ENCODE measurements at regions not wholly inside any gene's neighbourhood (a gene's known extent, or its start where the extent isn't known, plus 50 kb on each side); places are given as distances from the start of the nearest gene placed in this dataset.
"Not testable (repeated sequence)": the region's sequence is repeated elsewhere in the genome, so short reads cannot be mapped to it uniquely, and the experiment has no call there.

- DNase-seq (no peak), ATAC-seq (ENCODE audit: low FRiP score) (no peak)
- Histone ChIP-seq H3K36me3 (ENCODE audit: control insufficient read depth in 1 of 2, insufficient read depth in 2 of 2, low read length in 1 of 2) (no peaks in the 10 kb centered on the region), H3K9me3 (ENCODE audit: control insufficient read depth, low read length) (no peaks in the 10 kb centered on the region), H3K27me3 (ENCODE audit: control insufficient read depth in 1 of 2, insufficient read depth in 2 of 2, low read length in 1 of 2) (no peaks in the 10 kb centered on the region), H3K4me1 (ENCODE audit: control insufficient read depth in 1 of 2, insufficient read depth in 2 of 2, low read length in 2 of 2) (no peaks in the 10 kb centered on the region), H3K27ac (ENCODE audit: low read depth in 1 of 2, low read length in 2 of 2) (no peak overlapping the region), H3K4me3 (ENCODE audit: low read length in 2 of 2) (no peak overlapping the region)
- 84 to 90% methylated on average over 1 of the region's 1 CpG for WGBS, 2 donors
- intact Hi-C loops (cut with DNase I): no loop called here
Observed at GRCh38 chr12:88693837-88694445, 113.7 kb upstream of the KITLG start.

DNA sequence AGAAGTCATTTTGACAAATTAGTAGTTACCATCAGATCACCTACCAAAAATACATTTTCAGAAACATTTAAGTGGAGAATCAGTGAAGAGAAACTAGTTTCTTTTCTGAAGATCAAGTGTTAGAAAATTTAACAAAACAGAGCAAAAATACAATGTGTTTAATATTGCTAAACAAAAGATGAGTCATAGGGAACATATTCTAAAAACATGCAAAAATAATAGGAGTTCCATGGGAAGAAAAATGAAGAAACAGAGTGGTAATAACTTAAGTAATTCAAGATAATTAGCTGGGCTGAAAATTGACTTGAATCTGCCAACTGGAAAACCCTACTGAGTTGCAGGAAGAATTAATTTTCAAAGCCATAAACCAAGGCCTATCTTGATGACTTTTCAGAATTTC, 111.5 kb upstream of the KITLG start:
- Histone ChIP-seq H3K27me3 (ENCODE audit: control insufficient read depth in 1 of 2, insufficient read depth in 2 of 2, low read length in 1 of 2) (no peaks in the 10 kb centered on the region), H3K4me1 (ENCODE audit: control insufficient read depth in 1 of 2, insufficient read depth in 2 of 2, low read length in 2 of 2) (no peaks in the 10 kb centered on the region), H3K4me3 (ENCODE audit: low read length in 2 of 2) (no peak overlapping the region), H3K36me3 (ENCODE audit: control insufficient read depth in 1 of 2, insufficient read depth in 2 of 2, low read length in 1 of 2) (no peaks in the 10 kb centered on the region), H3K27ac (ENCODE audit: low read depth in 1 of 2, low read length in 2 of 2) (no peak overlapping the region), H3K9me3 (ENCODE audit: control insufficient read depth, low read length) (no peaks in the 10 kb centered on the region)
- intact Hi-C loops (cut with DNase I): no loop called here
- ATAC-seq (ENCODE audit: low FRiP score) (no peak), DNase-seq (no peak)

GRCh38 chr12:88684610-88685009, 104.3 kb upstream of the KITLG start:
- H3K27me3 ChIP-seq (ENCODE audit: control insufficient read depth in 1 of 2, insufficient read depth in 2 of 2, low read length in 1 of 2): no peaks in the 10 kb centered on the region
- no peaks in the 10 kb centered on the region for H3K4me1 ChIP-seq (ENCODE audit: control insufficient read depth in 1 of 2, insufficient read depth in 2 of 2, low read length in 2 of 2)
- H3K36me3 ChIP-seq (ENCODE audit: control insufficient read depth in 1 of 2, insufficient read depth in 2 of 2, low read length in 1 of 2): no peaks in the 10 kb centered on the region
- no peaks in the 10 kb centered on the region for H3K9me3 ChIP-seq (ENCODE audit: control insufficient read depth, low read length)
- 93 to 99% methylated on average over 2 of the region's 2 CpGs for WGBS, 2 donors
- no peak overlapping the region for H3K4me3 ChIP-seq (ENCODE audit: low read length in 2 of 2)
- ATAC-seq (ENCODE audit: low FRiP score): no peak
- no peak overlapping the region for H3K27ac ChIP-seq (ENCODE audit: low read depth in 1 of 2, low read length in 2 of 2)
- intact Hi-C loops (cut with DNase I): no loop called here
- no peak for DNase-seq

DNA sequence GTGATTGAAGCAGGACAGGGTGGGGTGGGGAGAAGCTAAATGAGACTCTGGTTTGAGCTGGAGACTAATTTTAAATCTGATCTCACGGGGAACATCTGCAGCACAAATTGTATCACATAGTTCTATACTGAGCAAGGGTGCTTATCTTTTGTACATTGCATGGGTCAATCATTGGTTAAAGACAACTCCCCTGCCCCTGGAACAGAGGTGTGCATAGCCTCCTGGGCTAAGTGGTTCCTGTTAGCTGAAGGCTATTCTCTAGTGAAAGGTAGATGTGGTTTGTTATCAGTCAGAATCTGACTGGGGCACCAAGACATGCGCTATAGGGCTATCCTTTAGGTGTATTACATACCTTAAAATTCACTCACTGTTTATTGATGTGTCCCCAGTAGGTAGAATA, 103.9 kb upstream of the KITLG start:
- no peak for DNase-seq
- Histone ChIP-seq H3K4me1 (ENCODE audit: control insufficient read depth in 1 of 2, insufficient read depth in 2 of 2, low read length in 2 of 2) (no peaks in the 10 kb centered on the region), H3K27me3 (ENCODE audit: control insufficient read depth in 1 of 2, insufficient read depth in 2 of 2, low read length in 1 of 2) (no peaks in the 10 kb centered on the region), H3K27ac (ENCODE audit: low read depth in 1 of 2, low read length in 2 of 2) (no peak overlapping the region), H3K36me3 (ENCODE audit: control insufficient read depth in 1 of 2, insufficient read depth in 2 of 2, low read length in 1 of 2) (no peaks in the 10 kb centered on the region), H3K4me3 (ENCODE audit: low read length in 2 of 2) (no peak overlapping the region), H3K9me3 (ENCODE audit: control insufficient read depth, low read length) (no peaks in the 10 kb centered on the region)
- intact Hi-C loops (cut with DNase I): no loop called here
- 92 to 97% methylated on average over 2 of the region's 2 CpGs for WGBS, 2 donors
- no peak for ATAC-seq (ENCODE audit: low FRiP score)

GRCh38 chr12:88683628-88684027, 103.4 kb upstream of the KITLG start:
- 88 to 92% methylated on average over 1 of the region's 1 CpG for WGBS, 2 donors
- H3K27ac ChIP-seq (ENCODE audit: low read depth in 1 of 2, low read length in 2 of 2): no peak overlapping the region

GRCh38 chr12:88681271-88681670, 101.0 kb upstream of the KITLG start:
- Histone ChIP-seq H3K9me3 (ENCODE audit: control insufficient read depth, low read length) (no peaks in the 10 kb centered on the region), H3K4me3 (ENCODE audit: low read length in 2 of 2) (no peak overlapping the region), H3K36me3 (ENCODE audit: control insufficient read depth in 1 of 2, insufficient read depth in 2 of 2, low read length in 1 of 2) (no peaks in the 10 kb centered on the region), H3K27ac (ENCODE audit: low read depth in 1 of 2, low read length in 2 of 2) (no peak overlapping the region), H3K4me1 (ENCODE audit: control insufficient read depth in 1 of 2, insufficient read depth in 2 of 2, low read length in 2 of 2) (no peaks in the 10 kb centered on the region), H3K27me3 (ENCODE audit: control insufficient read depth in 1 of 2, insufficient read depth in 2 of 2, low read length in 1 of 2) (no peaks in the 10 kb centered on the region)
- 100% methylated on average over 1 of the region's 1 CpG for WGBS, 2 donors
- ATAC-seq (ENCODE audit: low FRiP score) (no peak), DNase-seq (no peak)
- intact Hi-C loops (cut with DNase I): no loop called here

More at GRCh38 chr12:88683628-88684027, 103.4 kb upstream of the KITLG start:
- Histone ChIP-seq H3K4me1 (ENCODE audit: control insufficient read depth in 1 of 2, insufficient read depth in 2 of 2, low read length in 2 of 2) (no peaks in the 10 kb centered on the region), H3K4me3 (ENCODE audit: low read length in 2 of 2) (no peak overlapping the region), H3K27me3 (ENCODE audit: control insufficient read depth in 1 of 2, insufficient read depth in 2 of 2, low read length in 1 of 2) (no peaks in the 10 kb centered on the region), H3K36me3 (ENCODE audit: control insufficient read depth in 1 of 2, insufficient read depth in 2 of 2, low read length in 1 of 2) (no peaks in the 10 kb centered on the region), H3K9me3 (ENCODE audit: control insufficient read depth, low read length) (no peaks in the 10 kb centered on the region)
- DNase-seq (no peak), ATAC-seq (ENCODE audit: low FRiP score) (no peak)
- intact Hi-C loops (cut with DNase I): no loop called here

- Histone ChIP-seq H3K36me3 (ENCODE audit: control insufficient read depth in 1 of 2, insufficient read depth in 2 of 2, low read length in 1 of 2) (no peaks in the 10 kb centered on the region), H3K27ac (ENCODE audit: low read depth in 1 of 2, low read length in 2 of 2) (no peak overlapping the region), H3K27me3 (ENCODE audit: control insufficient read depth in 1 of 2, insufficient read depth in 2 of 2, low read length in 1 of 2) (no peaks in the 10 kb centered on the region), H3K4me3 (ENCODE audit: low read length in 2 of 2) (no peak overlapping the region), H3K4me1 (ENCODE audit: control insufficient read depth in 1 of 2, insufficient read depth in 2 of 2, low read length in 2 of 2) (no peaks in the 10 kb centered on the region), H3K9me3 (ENCODE audit: control insufficient read depth, low read length) (no peaks in the 10 kb centered on the region)
- DNase-seq: no peak
- intact Hi-C loops (cut with DNase I): no loop called here
- ATAC-seq (ENCODE audit: low FRiP score): no peak
Observed at GRCh38 chr12:88677464-88677863, 97.2 kb upstream of the KITLG start.

DNA sequence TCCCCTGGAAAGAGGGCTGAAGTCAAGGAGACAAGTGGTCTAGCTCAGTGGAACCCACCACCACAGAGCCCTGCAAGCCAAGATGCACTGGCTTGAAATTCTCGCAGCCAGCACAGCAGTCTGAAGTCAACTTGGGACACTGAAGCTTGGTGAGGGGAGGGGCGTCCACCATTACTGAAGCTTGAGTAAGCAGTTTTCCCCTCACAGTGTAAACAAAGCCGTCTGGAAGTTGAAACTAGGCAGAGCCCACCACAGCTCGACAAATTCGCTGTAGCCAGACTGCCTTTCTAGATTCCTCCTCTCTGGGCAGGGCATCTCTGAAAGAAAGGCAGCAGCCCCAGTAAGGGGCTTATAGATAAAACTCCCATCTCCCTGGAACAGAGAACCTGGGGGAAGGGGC, 87.3 kb upstream of the KITLG start:
- H3K4me1 ChIP-seq (ENCODE audit: control insufficient read depth in 1 of 2, insufficient read depth in 2 of 2, low read length in 2 of 2); H3K36me3 ChIP-seq (ENCODE audit: control insufficient read depth in 1 of 2, insufficient read depth in 2 of 2, low read length in 1 of 2); H3K27me3 ChIP-seq (ENCODE audit: control insufficient read depth in 1 of 2, insufficient read depth in 2 of 2, low read length in 1 of 2); H3K9me3 ChIP-seq (ENCODE audit: control insufficient read depth, low read length); DNase-seq; intact Hi-C loops (cut with DNase I); H3K27ac ChIP-seq (ENCODE audit: low read depth in 1 of 2, low read length in 2 of 2); ATAC-seq (ENCODE audit: low FRiP score); H3K4me3 ChIP-seq (ENCODE audit: low read length in 2 of 2): not testable (repeated sequence)
- 27 to 30% methylated on average over 5 of the region's 5 CpGs for WGBS, 2 donors

DNA sequence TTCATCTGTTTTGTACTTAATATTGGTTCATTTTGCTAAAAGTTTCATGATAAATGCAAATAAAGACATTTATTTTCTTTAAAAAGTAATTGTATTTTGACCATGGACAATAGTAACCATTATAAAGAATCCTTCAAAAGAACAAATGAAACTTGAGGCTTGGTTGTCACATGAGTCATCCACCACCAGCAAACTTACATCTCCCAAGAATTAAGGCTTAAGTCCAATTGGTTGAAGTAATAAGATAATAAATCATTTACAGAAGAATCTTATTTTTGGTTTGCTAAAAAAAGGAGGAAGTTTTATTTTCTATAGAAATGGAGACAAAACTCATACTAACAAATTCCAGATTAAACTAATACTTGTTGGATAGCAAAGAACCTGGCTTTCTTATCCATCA, 84.8 kb upstream of the KITLG start:
- ATAC-seq (ENCODE audit: low FRiP score): no peak
- no peak overlapping the region for H3K27ac ChIP-seq (ENCODE audit: low read depth in 1 of 2, low read length in 2 of 2)
- DNase-seq: no peak
- no peaks in the 10 kb centered on the region for H3K4me1 ChIP-seq (ENCODE audit: control insufficient read depth in 1 of 2, insufficient read depth in 2 of 2, low read length in 2 of 2)
- H3K27me3 ChIP-seq (ENCODE audit: control insufficient read depth in 1 of 2, insufficient read depth in 2 of 2, low read length in 1 of 2): no peaks in the 10 kb centered on the region
- intact Hi-C loops (cut with DNase I): no loop called here
- H3K9me3 ChIP-seq (ENCODE audit: control insufficient read depth, low read length): no peaks in the 10 kb centered on the region
- no peak overlapping the region for H3K4me3 ChIP-seq (ENCODE audit: low read length in 2 of 2)
- H3K36me3 ChIP-seq (ENCODE audit: control insufficient read depth in 1 of 2, insufficient read depth in 2 of 2, low read length in 1 of 2): no peaks in the 10 kb centered on the region

Data from aorta (tissue), 5 donors.